Effector memory CD4-positive, alpha-beta T cell (primary cell): ENCODE measurements at regions not wholly inside any gene's neighbourhood (a gene's known extent, or its start where the extent isn't known, plus 50 kb on each side); places are given as distances from the start of the nearest gene placed in this dataset.

Experiments
- DNase-seq, 3 donors: peaks; one replicate each; pipeline ENCODE4 v3.0.0-alpha.2; 2020
- H3K27ac ChIP-seq: 2 replicates; pipeline ENCODE4 v1.7.0; 2013; ENCODE audit warnings: mild to moderate bottlenecking, low read length, moderate library complexity; ENCODE audit not compliant: insufficient read depth, poor library complexity, severe bottlenecking
- H3K27me3 ChIP-seq: replicated peaks from 2 replicates; pipeline ENCODE4 v1.7.0; 2013; ENCODE audit warnings: mild to moderate bottlenecking, low read length; ENCODE audit not compliant: insufficient read depth, control insufficient read depth, poor library complexity, severe bottlenecking
- H3K36me3 ChIP-seq: 2 replicates; pipeline ENCODE4 v1.7.0; 2013; ENCODE audit warnings: mild to moderate bottlenecking, low read length, moderate library complexity; ENCODE audit not compliant: control insufficient read depth, insufficient read depth
- H3K4me1 ChIP-seq: 2 replicates; pipeline ENCODE4 v1.7.0; 2013; ENCODE audit warnings: low read length, mild to moderate bottlenecking; ENCODE audit not compliant: control insufficient read depth, insufficient read depth, poor library complexity, severe bottlenecking
- H3K4me3 ChIP-seq: 2 replicates; pipeline ENCODE4 v1.7.0; 2013; ENCODE audit warnings: low read length, low read depth, mild to moderate bottlenecking; ENCODE audit not compliant: insufficient read depth, poor library complexity, severe bottlenecking
- H3K9me3 ChIP-seq: 2 replicates; pipeline ENCODE4 v1.7.0; 2013; ENCODE audit warnings: mild to moderate bottlenecking, low read length, moderate library complexity; ENCODE audit not compliant: control insufficient read depth

- Histone ChIP-seq H3K27ac (no peak overlapping the region), H3K9me3 (no peaks in the 10 kb centered on the region), H3K4me1 (no peaks in the 10 kb centered on the region), H3K36me3 (no peaks in the 10 kb centered on the region), H3K4me3 (no peak overlapping the region), H3K27me3 (no peaks in the 10 kb centered on the region)
- no peak for DNase-seq
These were observed 380.9 kb downstream of the GJA1 start for GRCh38 chr6:121816361-121816760.

DNA sequence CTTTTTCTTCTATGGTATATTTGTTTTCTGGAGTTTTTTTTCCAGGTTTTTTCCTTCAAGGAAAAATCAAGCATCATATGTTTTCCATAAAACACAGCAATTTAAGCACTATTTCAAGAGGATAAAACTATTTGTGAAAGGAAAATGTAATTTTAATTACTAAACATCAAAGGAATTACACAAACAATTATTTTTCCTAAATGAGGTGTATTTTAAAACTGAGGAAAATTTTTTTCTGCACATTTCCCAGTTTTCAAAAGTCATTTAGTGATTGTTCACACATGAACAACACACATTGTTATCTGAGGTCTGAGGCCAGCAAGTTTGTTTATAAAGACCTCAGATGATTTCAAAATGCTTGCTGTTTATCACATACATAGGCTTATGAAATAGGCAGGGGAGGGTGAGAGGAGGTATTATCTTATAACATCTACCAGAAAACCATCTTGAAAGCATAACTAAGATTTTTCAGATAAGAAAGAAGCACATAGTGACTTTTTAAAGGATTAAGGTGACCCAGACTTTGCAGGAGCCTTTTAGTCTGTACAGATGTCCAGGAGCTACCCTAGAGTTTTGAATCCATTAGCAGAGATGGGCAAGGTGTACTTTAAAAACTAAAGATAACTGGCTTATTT lies 381.6 kb downstream of the GJA1 start:
- Histone ChIP-seq H3K4me1 (no peaks in the 10 kb centered on the region), H3K27ac (no peak overlapping the region), H3K27me3 (no peaks in the 10 kb centered on the region), H3K9me3 (no peaks in the 10 kb centered on the region), H3K4me3 (no peak overlapping the region), H3K36me3 (no peaks in the 10 kb centered on the region)
- DNase-seq: no peak

DNA sequence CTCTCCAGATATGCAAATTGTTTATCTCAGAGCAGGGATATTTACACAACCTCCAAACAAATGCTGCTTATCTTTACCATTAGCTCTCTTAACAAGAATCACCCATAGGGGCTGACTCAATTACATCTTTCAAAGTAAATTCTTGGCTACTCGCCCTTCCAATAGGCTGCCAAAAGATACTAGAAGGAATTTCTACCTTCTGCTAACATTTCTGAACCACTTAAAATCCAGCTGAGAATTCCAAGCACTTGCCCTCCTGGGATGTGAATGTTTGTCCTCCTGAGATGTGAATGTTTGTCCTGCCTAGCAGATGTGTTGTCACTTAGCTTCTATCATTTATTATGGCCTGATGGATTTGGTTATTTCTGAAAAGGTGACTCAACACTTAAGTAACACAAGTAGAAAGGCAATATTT lies 388.0 kb downstream of the GJA1 start:
- no peak overlapping the region for H3K4me3 ChIP-seq
- no peak for DNase-seq
- H3K4me1 ChIP-seq: no peaks in the 10 kb centered on the region
- no peaks in the 10 kb centered on the region for H3K36me3 ChIP-seq
- H3K9me3 ChIP-seq: no peaks in the 10 kb centered on the region
- H3K27me3 ChIP-seq: no peaks in the 10 kb centered on the region
- H3K27ac ChIP-seq: no peak overlapping the region

- no peaks in the 10 kb centered on the region for H3K4me1 ChIP-seq
- no peaks in the 10 kb centered on the region for H3K27me3 ChIP-seq
- H3K36me3 ChIP-seq: no peaks in the 10 kb centered on the region
- H3K27ac ChIP-seq: no peak overlapping the region
- no peak overlapping the region for H3K4me3 ChIP-seq
- H3K9me3 ChIP-seq: no peaks in the 10 kb centered on the region
- DNase-seq: no peak
These were observed 390.8 kb downstream of the GJA1 start for GRCh38 chr6:121826156-121826810.

DNA sequence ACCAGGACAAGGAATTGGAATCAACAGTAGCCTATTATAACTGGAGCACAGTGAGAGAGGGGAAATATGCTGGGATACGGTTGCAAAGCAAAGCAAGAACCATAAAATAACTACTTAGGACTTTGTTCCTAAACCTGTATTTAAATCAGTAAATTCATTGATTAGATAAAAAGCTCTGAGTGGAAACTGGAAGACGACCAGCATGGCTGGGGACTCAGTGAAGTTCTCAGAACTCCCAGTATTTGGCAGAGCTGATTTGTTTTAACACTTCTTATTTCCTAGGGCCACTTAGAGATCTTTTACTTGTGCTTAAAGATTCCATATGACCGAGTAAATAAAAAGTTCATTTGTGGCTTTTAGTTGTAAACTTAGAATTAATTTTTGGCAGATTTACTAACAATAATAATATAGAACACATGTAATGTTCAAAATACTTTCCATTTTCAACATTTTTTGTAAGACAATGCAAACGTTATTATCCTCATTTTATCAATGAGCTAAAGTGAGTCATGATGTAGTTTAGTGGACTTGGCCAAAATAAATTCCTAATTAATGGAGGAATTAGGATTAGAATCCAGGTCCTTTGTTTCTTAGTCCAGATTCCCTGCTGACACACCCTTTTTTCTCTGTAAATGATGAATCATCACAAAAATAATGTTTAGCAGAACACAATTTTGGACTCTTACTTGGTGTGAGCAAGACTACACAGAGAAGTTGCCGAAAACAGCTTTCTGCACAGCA lies 392.9 kb downstream of the GJA1 start:
- Histone ChIP-seq H3K36me3 (no peaks in the 10 kb centered on the region), H3K4me1 (no peaks in the 10 kb centered on the region), H3K4me3 (no peak overlapping the region), H3K27ac (no peak overlapping the region), H3K9me3 (no peaks in the 10 kb centered on the region), H3K27me3 (no peaks in the 10 kb centered on the region)
- no peak for DNase-seq

DNA sequence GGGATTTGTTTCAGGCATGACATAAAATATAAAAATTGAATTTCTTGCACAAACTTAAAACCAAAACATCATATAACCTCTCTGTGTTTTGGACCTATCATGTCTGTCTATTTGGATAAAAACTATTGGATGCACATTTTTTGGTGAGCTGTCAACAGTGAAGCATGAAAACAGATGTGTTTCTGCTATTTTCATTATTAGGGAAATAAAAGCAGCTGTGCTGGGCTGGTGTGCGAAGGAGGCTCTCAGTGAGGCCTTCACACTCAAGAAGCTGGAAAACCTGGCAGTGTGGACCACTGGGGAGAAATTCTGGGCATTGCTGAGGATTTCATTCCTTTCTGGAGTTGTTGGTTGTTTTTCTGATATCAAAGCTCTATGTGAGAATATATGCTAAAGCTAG lies 395.3 kb downstream of the GJA1 start:
- Histone ChIP-seq H3K9me3 (no peaks in the 10 kb centered on the region), H3K36me3 (no peaks in the 10 kb centered on the region), H3K4me1 (no peaks in the 10 kb centered on the region), H3K27me3 (no peaks in the 10 kb centered on the region), H3K27ac (no peak overlapping the region), H3K4me3 (no peak overlapping the region)
- DNase-seq: no peak

DNA sequence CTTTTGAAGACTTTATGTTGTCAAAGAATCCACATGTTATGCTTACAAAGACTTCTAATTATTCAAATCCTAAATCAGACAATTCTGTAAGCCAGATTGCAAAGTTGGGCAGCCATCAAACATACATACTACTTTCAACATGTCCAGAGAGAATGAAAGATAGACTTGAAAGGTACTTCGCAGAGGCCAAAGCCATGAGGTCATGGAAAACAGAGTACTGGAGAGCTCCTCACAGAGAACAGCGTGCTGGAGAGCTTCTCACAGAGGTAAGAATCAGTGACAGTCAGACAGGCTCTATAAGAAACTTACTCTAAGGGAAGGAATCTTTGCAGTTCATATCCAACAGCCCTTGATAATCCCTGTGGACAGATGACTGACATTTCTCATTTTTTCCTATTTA lies 400.2 kb downstream of the GJA1 start:
- H3K36me3 ChIP-seq: no peaks in the 10 kb centered on the region
- H3K9me3 ChIP-seq: no peaks in the 10 kb centered on the region
- no peak for DNase-seq
- H3K27ac ChIP-seq: no peak overlapping the region
- no peak overlapping the region for H3K4me3 ChIP-seq
- no peaks in the 10 kb centered on the region for H3K27me3 ChIP-seq
- H3K4me1 ChIP-seq: no peaks in the 10 kb centered on the region

DNA sequence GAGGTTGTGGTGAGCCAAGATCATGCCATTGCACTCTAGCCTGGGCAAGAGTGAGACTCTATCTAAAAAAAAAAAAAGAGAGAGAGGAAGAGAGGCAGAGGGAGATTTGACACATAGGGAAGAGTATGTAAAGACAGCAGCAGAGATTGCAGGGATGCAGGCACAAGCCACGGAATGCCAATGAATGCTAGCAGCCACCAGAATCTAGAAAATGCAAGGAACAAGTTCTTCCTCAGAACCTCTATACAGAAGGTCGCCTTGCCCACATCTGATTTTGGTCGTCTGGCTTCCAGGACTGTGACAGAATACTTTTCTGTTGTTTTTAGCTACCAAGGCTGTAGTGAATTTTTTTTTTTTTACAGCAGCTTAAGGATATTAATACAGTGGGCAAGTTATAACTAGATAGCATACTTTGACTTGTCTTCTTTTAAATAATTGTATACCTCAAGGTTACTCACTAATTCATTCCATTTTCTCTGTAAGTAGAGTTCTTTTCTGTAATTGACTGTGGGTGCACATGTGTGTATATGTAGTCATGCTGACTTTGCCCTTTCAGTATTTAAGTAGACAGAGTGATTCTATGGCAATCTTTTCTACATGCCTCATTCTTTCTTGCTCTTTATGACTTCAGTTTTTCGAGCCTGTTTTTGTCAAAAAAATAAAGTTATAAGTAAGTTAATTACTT lies 402.2 kb downstream of the GJA1 start:
- no peaks in the 10 kb centered on the region for H3K36me3 ChIP-seq
- no peaks in the 10 kb centered on the region for H3K27me3 ChIP-seq
- no peak overlapping the region for H3K27ac ChIP-seq
- DNase-seq: no peak
- H3K4me3 ChIP-seq: no peak overlapping the region
- H3K9me3 ChIP-seq: no peaks in the 10 kb centered on the region
- no peaks in the 10 kb centered on the region for H3K4me1 ChIP-seq

DNA sequence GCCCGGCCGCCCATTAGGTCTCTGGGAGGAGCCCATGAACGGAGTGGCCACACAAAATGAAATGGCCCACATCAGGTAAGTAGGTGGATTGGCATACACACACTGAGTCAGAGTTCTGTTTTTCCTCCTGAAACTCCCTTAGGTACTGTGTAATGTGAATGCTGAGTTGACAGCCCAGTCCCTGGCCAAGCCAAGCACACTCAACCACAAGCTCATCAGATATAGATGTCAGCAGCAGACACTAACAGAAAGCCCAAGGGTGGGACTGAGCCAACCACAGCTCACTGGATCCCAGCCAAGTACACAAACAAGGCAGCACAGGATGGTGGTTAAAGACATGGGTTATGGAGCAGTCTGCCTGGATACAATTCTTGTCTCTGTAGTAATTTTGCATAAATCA lies 403.4 kb downstream of the GJA1 start:
- Histone ChIP-seq H3K36me3 (no peaks in the 10 kb centered on the region), H3K9me3 (no peaks in the 10 kb centered on the region), H3K27ac (no peak overlapping the region), H3K27me3 (no peaks in the 10 kb centered on the region), H3K4me3 (no peak overlapping the region), H3K4me1 (no peaks in the 10 kb centered on the region)
- DNase-seq: no peak

GRCh38 chr6:121839896-121840295 lies 404.4 kb downstream of the GJA1 start:
- Histone ChIP-seq H3K4me3 (no peak overlapping the region), H3K27me3 (no peaks in the 10 kb centered on the region), H3K36me3 (no peaks in the 10 kb centered on the region), H3K27ac (no peak overlapping the region), H3K9me3 (no peaks in the 10 kb centered on the region), H3K4me1 (no peaks in the 10 kb centered on the region)
- DNase-seq: no peak
